Keratinocyte (primary cell): ENCODE measurements at regions not wholly inside any gene's neighbourhood (a gene's known extent, or its start where the extent isn't known, plus 50 kb on each side); places are given as distances from the start of the nearest gene placed in this dataset.

Experiments
- DNase-seq: peaks from one replicate; pipeline ENCODE4 v3.0.0-alpha.2; 2011; ENCODE audit warnings: low read depth, missing footprints, low spot score
- FAIRE-seq: peaks from 2 replicates; lab custom pipeline; 2011; peaks lifted over from hg19 to GRCh38; lab: Jason Lieb, UNC
- H2AFZ ChIP-seq: 2 replicates; pipeline ENCODE4 v1.6.0; 2012; ENCODE audit warnings: low read length, control low read depth, inconsistent platforms; ENCODE audit not compliant: control insufficient read depth
- H3K27ac ChIP-seq: 2 replicates; pipeline ENCODE4 v1.5.1; 2011; ENCODE audit warnings: low read length; ENCODE audit not compliant: control insufficient read depth, insufficient read depth
- H3K27me3 ChIP-seq: 3 replicates; pipeline ENCODE4 v1.6.0; 2011; ENCODE audit warnings: low read length; ENCODE audit not compliant: control insufficient read depth, insufficient read depth; ENCODE audit errors: extremely low read depth
- H3K36me3 ChIP-seq, 2 experiments: 2 replicates in 1 of 2; 3 replicates in 1 of 2; pipeline ENCODE4 v1.5.1; 2011; ENCODE audit warnings: low read length in 2 of 2, mild to moderate bottlenecking in 1 of 2; ENCODE audit not compliant: control insufficient read depth in 2 of 2, insufficient read depth in 2 of 2; ENCODE audit errors: extremely low read depth in 1 of 2
- H3K4me1 ChIP-seq: 3 replicates; pipeline ENCODE4 v1.5.1; 2011; ENCODE audit warnings: low read length; ENCODE audit not compliant: control insufficient read depth, insufficient read depth; ENCODE audit errors: extremely low read depth
- H3K4me2 ChIP-seq: 3 replicates; pipeline ENCODE4 v1.6.0; 2011; ENCODE audit warnings: low read depth, low read length; ENCODE audit not compliant: control insufficient read depth, insufficient read depth; ENCODE audit errors: extremely low read depth
- H3K4me3 ChIP-seq, 3 experiments: fragments of 200-600 bp in 1 of 3; sonication (generic) in 1 of 3; 2 replicates in 2 of 3; 3 replicates in 1 of 3; pipeline ENCODE4 v1.5.1; 2011 to 2016; ENCODE audit warnings: low read length in 3 of 3, mild to moderate bottlenecking in 3 of 3, control low read depth in 2 of 3, inconsistent platforms in 1 of 3, low read depth in 1 of 3, mixed read lengths in 1 of 3, mixed run types in 1 of 3, moderate library complexity in 1 of 3; ENCODE audit not compliant: control insufficient read depth in 2 of 3, insufficient read depth in 2 of 3; ENCODE audit errors: extremely low read depth in 1 of 3
- H3K79me2 ChIP-seq: 2 replicates; pipeline ENCODE4 v1.6.0; 2012; ENCODE audit warnings: low read length; ENCODE audit not compliant: control insufficient read depth, insufficient read depth
- H3K9ac ChIP-seq: 3 replicates; pipeline ENCODE4 v1.6.0; 2011; ENCODE audit warnings: low read length; ENCODE audit not compliant: control insufficient read depth, insufficient read depth; ENCODE audit errors: extremely low read depth
- H3K9me1 ChIP-seq: 3 replicates; pipeline ENCODE4 v1.6.0; 2011; ENCODE audit warnings: low read length; ENCODE audit not compliant: control insufficient read depth, insufficient read depth; ENCODE audit errors: extremely low read depth
- H3K9me3 ChIP-seq: 2 replicates; pipeline ENCODE4 v1.5.1; 2012; ENCODE audit warnings: low read depth, low read length; ENCODE audit not compliant: control insufficient read depth
- H4K20me1 ChIP-seq: 3 replicates; pipeline ENCODE4 v1.6.0; 2011; ENCODE audit warnings: low read length; ENCODE audit not compliant: control insufficient read depth, insufficient read depth; ENCODE audit errors: extremely low read depth
- CTCF ChIP-seq, 3 experiments: IDR thresholded peaks in 1 of 3; conservative IDR thresholded peaks in 1 of 3; optimal IDR thresholded peaks in 1 of 3; 2 replicates in 2 of 3; 3 replicates in 1 of 3; pipeline versions ENCODE3 to v1.5.1; 2011; ENCODE audit warnings: low read length in 3 of 3, mild to moderate bottlenecking in 3 of 3, moderate library complexity in 2 of 3, control low read depth in 1 of 3, inconsistent platforms in 1 of 3; ENCODE audit not compliant: insufficient read depth in 2 of 3; ENCODE audit errors: extremely low read depth in 1 of 3
- EZH2 ChIP-seq: IDR thresholded peaks from one replicate; pipeline ENCODE4 v1.6.1; 2012; ENCODE audit warnings: inconsistent platforms, mild to moderate bottlenecking, low read length, moderate library complexity
- dilution Hi-C: fragments of 300-500 bp; cut with MboI; formaldehyde crosslinking; loops from one replicate; pipeline ENCODE4 v1.7.0; 2020; ENCODE audit warnings: low sequenced_read_pairs; ENCODE audit not compliant: extremely low pct_ligation_motif_present

DNA sequence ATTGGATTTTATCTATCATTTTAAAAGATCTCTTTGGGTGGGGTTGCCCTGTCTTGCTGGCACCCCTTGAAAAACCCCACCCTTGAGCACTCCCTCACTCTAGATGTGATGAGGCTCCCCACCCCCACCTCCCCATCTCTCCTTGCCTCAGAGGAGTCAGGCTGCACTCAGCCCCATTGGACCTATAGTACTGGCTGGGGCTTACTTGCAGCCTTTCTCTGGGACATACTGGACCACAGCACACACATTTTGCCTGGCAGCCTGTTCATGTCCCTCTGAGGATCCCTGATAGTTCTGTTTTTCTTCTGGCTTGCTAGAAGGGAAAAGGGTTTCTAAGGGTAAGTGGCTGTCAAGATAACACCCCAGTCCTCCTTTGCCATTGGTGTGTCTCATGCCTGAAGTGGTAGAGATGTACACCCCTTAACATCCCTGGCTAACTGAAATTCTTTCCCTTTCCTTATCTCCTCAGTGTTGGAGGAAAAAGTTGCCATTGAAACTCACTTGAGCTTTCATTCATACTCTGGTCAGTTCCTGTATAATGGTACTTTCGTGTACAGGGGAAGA is 553.4 kb upstream of the CITED2 start:
- no peak overlapping the region for H2AFZ ChIP-seq

DNA sequence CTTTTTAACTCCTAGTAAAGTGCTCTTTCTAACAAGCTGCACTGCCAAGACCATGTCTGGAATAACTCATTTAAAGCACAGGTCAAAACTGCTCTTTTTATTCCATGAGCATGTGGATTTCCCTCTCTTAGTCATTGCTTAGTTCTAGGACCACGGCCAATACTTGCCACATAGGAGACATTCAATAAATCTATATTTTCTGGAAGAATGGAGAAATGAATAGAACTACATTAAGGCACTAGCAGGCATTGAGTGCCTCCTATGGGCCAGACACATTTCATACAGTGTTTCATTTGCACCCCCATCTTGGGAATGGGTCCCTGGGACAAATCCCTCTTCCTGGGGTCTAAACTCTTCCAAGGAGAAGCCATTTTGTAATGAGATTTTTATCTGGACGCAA is 552.8 kb upstream of the CITED2 start:
- dilution Hi-C loops = no loop called here
- Histone ChIP-seq H3K27me3 (no peaks in the 10 kb centered on the region), H3K9me1 (no peaks in the 10 kb centered on the region), H3K27ac (no peak overlapping the region), H3K36me3 (no peaks in the 10 kb centered on the region), H3K4me3 (no peak overlapping the region), H3K9me3 (no peaks in the 10 kb centered on the region), H3K79me2 (no peaks in the 10 kb centered on the region), H3K9ac (no peak overlapping the region), H3K4me1 (no peaks in the 10 kb centered on the region), H2AFZ (no peak overlapping the region), H4K20me1 (no peaks in the 10 kb centered on the region), H3K4me2 (no peak overlapping the region)
- TF ChIP-seq CTCF (optimal IDR thresholded peaks at IDR 0.05 in 1 of 3, IDR thresholded peaks at IDR 0.05 in 1 of 3, conservative IDR thresholded peaks at IDR 0.05 in 1 of 3; ENCODE audit: extremely low read depth in 1 of 3, insufficient read depth in 2 of 3, low read length in 3 of 3) (peak in 2 of 3 experiments; percentile 31), EZH2 (no peak)
- DNase-seq (no peak), FAIRE-seq (no peak)

More for the DNA sequence above, 553.4 kb upstream of the CITED2 start:
- TF ChIP-seq CTCF (optimal IDR thresholded peaks at IDR 0.05 in 1 of 3, IDR thresholded peaks at IDR 0.05 in 1 of 3, conservative IDR thresholded peaks at IDR 0.05 in 1 of 3; ENCODE audit: extremely low read depth in 1 of 3, insufficient read depth in 2 of 3, low read length in 3 of 3) = no peak
- TF ChIP-seq EZH2 = no peak
- dilution Hi-C loops = no loop called here
- H3K4me1 ChIP-seq = no peaks in the 10 kb centered on the region
- no peaks in the 10 kb centered on the region for H3K79me2 ChIP-seq
- no peaks in the 10 kb centered on the region for H3K9me1 ChIP-seq
- DNase-seq = no peak
- H3K27me3 ChIP-seq = no peaks in the 10 kb centered on the region
- no peak for FAIRE-seq
- H3K4me2 ChIP-seq = no peak overlapping the region
- H3K4me3 ChIP-seq = no peak overlapping the region
- no peak overlapping the region for H3K27ac ChIP-seq
- H3K9ac ChIP-seq = no peak overlapping the region
- H4K20me1 ChIP-seq = no peaks in the 10 kb centered on the region
- H3K36me3 ChIP-seq = no peaks in the 10 kb centered on the region
- H3K9me3 ChIP-seq = no peaks in the 10 kb centered on the region
